ENCODE measurements at regions not wholly inside any gene's neighbourhood (a gene's known extent, or its start where the extent isn't known, plus 50 kb on each side); places are given as distances from the start of the nearest gene placed in this dataset.
"Not testable (repeated sequence)": the region's sequence is repeated elsewhere in the genome, so short reads cannot be mapped to it uniquely, and the experiment has no call there.

DNA sequence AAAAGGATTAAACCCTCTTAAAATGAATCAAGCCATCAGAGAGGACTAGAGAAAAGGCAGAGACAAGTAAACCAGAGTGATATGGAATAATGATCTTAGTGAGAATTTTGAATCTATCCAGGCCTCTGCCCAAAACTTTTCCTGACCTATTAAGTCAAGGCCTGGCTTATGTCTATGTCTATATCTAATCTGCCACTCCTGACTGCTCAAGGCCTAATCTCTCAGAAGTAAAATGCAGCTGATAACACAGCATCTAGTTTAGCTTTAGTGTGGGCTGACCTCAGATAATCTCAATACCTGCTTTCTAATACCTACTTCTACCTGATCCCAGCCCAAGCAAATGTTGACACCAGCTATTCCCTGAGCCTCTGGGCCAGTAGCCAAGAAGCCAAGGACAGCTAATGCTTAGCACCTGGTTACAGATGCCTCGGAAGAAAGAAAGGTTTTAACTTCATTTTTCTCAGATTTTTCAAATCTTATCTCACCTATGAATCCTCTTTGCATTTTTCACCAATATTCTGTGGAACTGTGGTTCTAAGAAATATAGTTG lies 1472.5 kb upstream of the SEL1L start:
- ChIA-PET CTCF (no interaction called here), POLR2A (no interaction called here)
- no peaks in the 10 kb centered on the region for H3K27me3 Mint-ChIP-seq
- no peak overlapping the region for H3K27ac Mint-ChIP-seq
- no peaks in the 10 kb centered on the region for H3K36me3 ChIP-seq (ENCODE audit: insufficient read depth, low read length)
- intact Hi-C loops (cut with DNase I, micrococcal nuclease): no loop called here
- H3K9me3 Mint-ChIP-seq: peaks cover 19% of the 10 kb centered on the region
- TF ChIP-seq, protein P1, sequence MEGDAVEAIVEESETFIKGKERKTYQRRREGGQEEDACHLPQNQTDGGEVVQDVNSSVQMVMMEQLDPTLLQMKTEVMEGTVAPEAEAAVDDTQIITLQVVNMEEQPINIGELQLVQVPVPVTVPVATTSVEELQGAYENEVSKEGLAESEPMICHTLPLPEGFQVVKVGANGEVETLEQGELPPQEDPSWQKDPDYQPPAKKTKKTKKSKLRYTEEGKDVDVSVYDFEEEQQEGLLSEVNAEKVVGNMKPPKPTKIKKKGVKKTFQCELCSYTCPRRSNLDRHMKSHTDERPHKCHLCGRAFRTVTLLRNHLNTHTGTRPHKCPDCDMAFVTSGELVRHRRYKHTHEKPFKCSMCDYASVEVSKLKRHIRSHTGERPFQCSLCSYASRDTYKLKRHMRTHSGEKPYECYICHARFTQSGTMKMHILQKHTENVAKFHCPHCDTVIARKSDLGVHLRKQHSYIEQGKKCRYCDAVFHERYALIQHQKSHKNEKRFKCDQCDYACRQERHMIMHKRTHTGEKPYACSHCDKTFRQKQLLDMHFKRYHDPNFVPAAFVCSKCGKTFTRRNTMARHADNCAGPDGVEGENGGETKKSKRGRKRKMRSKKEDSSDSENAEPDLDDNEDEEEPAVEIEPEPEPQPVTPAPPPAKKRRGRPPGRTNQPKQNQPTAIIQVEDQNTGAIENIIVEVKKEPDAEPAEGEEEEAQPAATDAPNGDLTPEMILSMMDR (IDR thresholded peaks at IDR 0.05): no peak
- H3K27me3 ChIP-seq (ENCODE audit: control insufficient read depth in 1 of 2, insufficient read depth in 2 of 2, low read length in 2 of 2): no peaks in the 10 kb centered on the region
- DNase-seq: no peak
- no peaks in the 10 kb centered on the region for H3K4me1 Mint-ChIP-seq (ENCODE audit: low read depth)
- H3K9me3 ChIP-seq (ENCODE audit: control insufficient read depth in 1 of 2, insufficient read depth in 1 of 2, low read length in 2 of 2): peaks cover 3 to 12% of the 10 kb centered on the region in 2 experiments
- no peak for ATAC-seq (ENCODE audit: poor library complexity)
- no peak overlapping the region for H3K27ac ChIP-seq (ENCODE audit: low read depth in 1 of 2, low read length in 2 of 2)
- no peak overlapping the region for H3K4me3 ChIP-seq (ENCODE audit: low read length)
- H3K36me3 Mint-ChIP-seq (ENCODE audit: low read depth): no peaks in the 10 kb centered on the region
- H3K4me1 ChIP-seq (ENCODE audit: insufficient read depth, low read length): no peaks in the 10 kb centered on the region
- H3K4me3 Mint-ChIP-seq: no peak overlapping the region

DNA sequence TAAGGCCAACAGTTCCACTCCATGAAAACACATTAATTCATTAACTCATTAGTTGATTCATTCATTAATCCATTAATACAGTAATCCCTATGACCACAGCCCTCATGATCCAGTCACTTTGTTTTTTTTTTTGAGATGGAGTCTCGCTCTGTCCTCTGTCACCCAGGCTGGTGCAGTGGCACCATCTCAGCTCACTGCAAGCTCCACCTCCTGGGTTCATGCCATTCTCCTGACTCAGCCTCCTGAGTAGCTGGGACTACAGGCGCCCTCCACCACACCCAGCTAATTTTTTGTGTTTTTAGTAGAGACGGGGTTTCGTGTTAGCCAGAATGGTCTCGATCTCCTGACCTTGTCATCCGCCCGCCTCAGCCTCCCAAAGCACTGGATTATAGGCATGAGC lies 1473.4 kb upstream of the SEL1L start:
- H3K9me3 Mint-ChIP-seq: peaks cover 17% of the 10 kb centered on the region
- H3K36me3 ChIP-seq (ENCODE audit: insufficient read depth, low read length); H3K4me1 ChIP-seq (ENCODE audit: insufficient read depth, low read length); DNase-seq; H3K27me3 ChIP-seq (ENCODE audit: control insufficient read depth in 1 of 2, insufficient read depth in 2 of 2, low read length in 2 of 2); H3K27ac ChIP-seq (ENCODE audit: low read depth in 1 of 2, low read length in 2 of 2); H3K4me3 ChIP-seq (ENCODE audit: low read length); intact Hi-C loops (cut with DNase I, micrococcal nuclease); CTCF ChIA-PET; POLR2A ChIA-PET; H3K4me3 Mint-ChIP-seq; ATAC-seq (ENCODE audit: poor library complexity); H3K27ac Mint-ChIP-seq; H3K36me3 Mint-ChIP-seq (ENCODE audit: low read depth); H3K9me3 ChIP-seq (ENCODE audit: control insufficient read depth in 1 of 2, insufficient read depth in 1 of 2, low read length in 2 of 2); H3K27me3 Mint-ChIP-seq; H3K4me1 Mint-ChIP-seq (ENCODE audit: low read depth): not testable (repeated sequence)

GRCh38 chr14:83007641-83008225 lies 1474.1 kb upstream of the SEL1L start:
- H3K36me3 ChIP-seq (ENCODE audit: insufficient read depth, low read length): no peaks in the 10 kb centered on the region
- Mint-ChIP-seq H3K27me3 (no peaks in the 10 kb centered on the region), H3K36me3 (ENCODE audit: low read depth) (no peaks in the 10 kb centered on the region), H3K4me3 (no peak overlapping the region), H3K4me1 (ENCODE audit: low read depth) (no peaks in the 10 kb centered on the region), H3K27ac (no peak overlapping the region), H3K9me3 (peaks cover 17% of the 10 kb centered on the region)
- no peak overlapping the region for H3K4me3 ChIP-seq (ENCODE audit: low read length)
- TF ChIP-seq, protein P1 (IDR thresholded peaks at IDR 0.05): no peak
- CTCF ChIA-PET: no interaction called here
- H3K27ac ChIP-seq (ENCODE audit: low read depth in 1 of 2, low read length in 2 of 2): no peak overlapping the region
- H3K9me3 ChIP-seq (ENCODE audit: control insufficient read depth in 1 of 2, insufficient read depth in 1 of 2, low read length in 2 of 2): peaks cover 3 to 5% of the 10 kb centered on the region in 2 experiments
- no peak for DNase-seq
- H3K4me1 ChIP-seq (ENCODE audit: insufficient read depth, low read length): no peaks in the 10 kb centered on the region
- intact Hi-C loops (cut with DNase I, micrococcal nuclease): no loop called here
- no peak for ATAC-seq (ENCODE audit: poor library complexity)
- POLR2A ChIA-PET: no interaction called here
- no peaks in the 10 kb centered on the region for H3K27me3 ChIP-seq (ENCODE audit: control insufficient read depth in 1 of 2, insufficient read depth in 2 of 2, low read length in 2 of 2)

DNA sequence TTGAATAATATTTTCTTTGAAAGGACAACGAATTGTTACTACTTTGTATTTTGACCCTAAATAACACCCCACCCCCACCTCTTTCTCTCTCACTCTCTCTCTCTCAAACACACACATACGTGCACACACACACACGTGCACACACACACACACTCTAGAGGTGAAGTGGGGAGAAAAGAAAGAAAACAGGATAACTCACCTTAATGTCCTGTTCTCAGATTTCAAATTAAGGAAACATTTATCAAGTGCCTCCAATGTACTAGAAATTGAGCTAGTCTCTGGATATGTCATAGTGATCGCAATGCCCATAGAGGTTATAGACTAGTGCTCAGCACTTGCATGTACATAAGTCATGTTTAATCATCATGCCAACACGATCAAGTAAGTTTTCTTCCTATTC lies 1483.6 kb upstream of the SEL1L start:
- Mint-ChIP-seq H3K27ac (no peak overlapping the region), H3K27me3 (no peaks in the 10 kb centered on the region), H3K4me3 (no peak overlapping the region), H3K9me3 (peaks cover 18% of the 10 kb centered on the region), H3K36me3 (ENCODE audit: low read depth) (no peaks in the 10 kb centered on the region), H3K4me1 (ENCODE audit: low read depth) (no peaks in the 10 kb centered on the region)
- TF ChIP-seq, protein P1 (IDR thresholded peaks at IDR 0.05): no peak
- peaks cover 0 to 5% of the 10 kb centered on the region in 2 experiments for H3K9me3 ChIP-seq (ENCODE audit: control insufficient read depth in 1 of 2, insufficient read depth in 1 of 2, low read length in 2 of 2)
- ATAC-seq (ENCODE audit: poor library complexity) (no peak), DNase-seq (no peak)
- POLR2A ChIA-PET: no interaction called here
- H3K4me1 ChIP-seq (ENCODE audit: insufficient read depth, low read length): no peaks in the 10 kb centered on the region
- H3K4me3 ChIP-seq (ENCODE audit: low read length): no peak overlapping the region
- H3K27ac ChIP-seq (ENCODE audit: low read depth in 1 of 2, low read length in 2 of 2): no peak overlapping the region
- intact Hi-C loops (cut with DNase I, micrococcal nuclease): no loop called here
- H3K36me3 ChIP-seq (ENCODE audit: insufficient read depth, low read length): no peaks in the 10 kb centered on the region
- no peaks in the 10 kb centered on the region for H3K27me3 ChIP-seq (ENCODE audit: control insufficient read depth in 1 of 2, insufficient read depth in 2 of 2, low read length in 2 of 2)
- CTCF ChIA-PET: no interaction called here

Data from CD4-positive, alpha-beta T cell (primary cell).